MM.1S (cell line): ENCODE measurements at regions not wholly inside any gene's neighbourhood (a gene's known extent, or its start where the extent isn't known, plus 50 kb on each side); places are given as distances from the start of the nearest gene placed in this dataset.

Source experiments
- CTCF ChIP-seq: fragments of 300-600 bp; sonication (generic); IDR thresholded peaks from 2 replicates; pipeline ENCODE4 v1.5.1; 2016; ENCODE audit warnings: antibody characterized with exemption, low read length, mixed read lengths
- EZH2phosphoT487 ChIP-seq: fragments of 300-600 bp; sonication (generic); IDR thresholded peaks from 2 replicates; pipeline ENCODE4 v1.6.1; 2018; ENCODE audit warnings: antibody characterized with exemption, low read length

GRCh38 chr19:28425046-28425931 is 787.7 kb downstream of the UQCRFS1 start:
- TF ChIP-seq EZH2phosphoT487 (no peak), CTCF (no peak)
